SJSA1 (cell line): ENCODE measurements at regions not wholly inside any gene's neighbourhood (a gene's known extent, or its start where the extent isn't known, plus 50 kb on each side); places are given as distances from the start of the nearest gene placed in this dataset.
"Not testable (repeated sequence)": the region's sequence is repeated elsewhere in the genome, so short reads cannot be mapped to it uniquely, and the experiment has no call there.

Experiments used
- DNase-seq, 2 experiments: peaks; one replicate each; pipeline ENCODE4 v3.0.0-alpha.2; 2015 to 2020; ENCODE audit warnings: low spot score in 2 of 2, low read depth in 1 of 2
- H3K27ac ChIP-seq: fragments of 250-450 bp; sonication (Bioruptor Pico); 2 replicates; pipeline ENCODE4 v1.5.1; 2020; ENCODE audit warnings: mild to moderate bottlenecking, moderate library complexity
- H3K27me3 ChIP-seq: fragments of 250-450 bp; sonication (Bioruptor Pico); replicated peaks from 2 replicates; pipeline ENCODE4 v1.5.1; 2020; ENCODE audit warnings: mild to moderate bottlenecking, moderate library complexity
- H3K36me3 ChIP-seq: fragments of 250-450 bp; sonication (Bioruptor Pico); 2 replicates; pipeline ENCODE4 v1.5.1; 2020; ENCODE audit warnings: mild to moderate bottlenecking
- H3K4me1 ChIP-seq: fragments of 250-450 bp; sonication (Bioruptor Pico); replicated peaks from 2 replicates; pipeline ENCODE4 v1.6.1; 2021; ENCODE audit warnings: mild to moderate bottlenecking
- H3K4me3 ChIP-seq: fragments of 250-450 bp; sonication (Bioruptor Pico); 2 replicates; pipeline ENCODE4 v1.5.1; 2020; ENCODE audit warnings: mild to moderate bottlenecking
- H3K9me3 ChIP-seq: fragments of 250-450 bp; sonication (Bioruptor Pico); replicated peaks from 2 replicates; pipeline ENCODE4 v1.5.1; 2020; ENCODE audit warnings: mild to moderate bottlenecking

- Histone ChIP-seq H3K27me3 (no peaks in the 10 kb centered on the region), H3K4me3 (no peak overlapping the region), H3K36me3 (no peaks in the 10 kb centered on the region), H3K4me1 (peaks cover 2% of the 10 kb centered on the region), H3K9me3 (no peaks in the 10 kb centered on the region), H3K27ac (no peak overlapping the region)
- DNase-seq = no peak
These were observed 58.4 kb upstream of the WAPL start for GRCh38 chr10:86579883-86580520.

GRCh38 chr10:86580521-86580891 lies 58.9 kb upstream of the WAPL start:
- Histone ChIP-seq H3K27me3 (no peaks in the 10 kb centered on the region), H3K4me1 (peaks cover 7% of the 10 kb centered on the region), H3K4me3 (no peak overlapping the region), H3K9me3 (no peaks in the 10 kb centered on the region), H3K36me3 (no peaks in the 10 kb centered on the region), H3K27ac (no peak overlapping the region)
- DNase-seq = no peak

GRCh38 chr10:86583983-86584382 lies 62.4 kb upstream of the WAPL start:
- DNase-seq = no peak
- no peaks in the 10 kb centered on the region for H3K9me3 ChIP-seq
- no peaks in the 10 kb centered on the region for H3K36me3 ChIP-seq
- no peak overlapping the region for H3K4me3 ChIP-seq
- H3K4me1 ChIP-seq = peaks cover 8% of the 10 kb centered on the region
- H3K27me3 ChIP-seq = no peaks in the 10 kb centered on the region
- H3K27ac ChIP-seq = no peak overlapping the region

GRCh38 chr10:86585037-86585929 lies 63.7 kb upstream of the WAPL start:
- DNase-seq = peak; percentile 80 to 85
- Histone ChIP-seq H3K4me1 (peaks cover 8% of the 10 kb centered on the region), H3K4me3 (no peak overlapping the region), H3K27ac (no peak overlapping the region), H3K36me3 (no peaks in the 10 kb centered on the region), H3K9me3 (no peaks in the 10 kb centered on the region), H3K27me3 (no peaks in the 10 kb centered on the region)

GRCh38 chr10:86586516-86586915 lies 64.9 kb upstream of the WAPL start:
- Histone ChIP-seq H3K27me3 (no peaks in the 10 kb centered on the region), H3K4me1 (peaks cover 8% of the 10 kb centered on the region), H3K36me3 (no peaks in the 10 kb centered on the region), H3K27ac (no peak overlapping the region), H3K4me3 (no peak overlapping the region), H3K9me3 (no peaks in the 10 kb centered on the region)
- DNase-seq = no peak

- not testable (repeated sequence) for H3K4me3 ChIP-seq, H3K27ac ChIP-seq, H3K9me3 ChIP-seq, H3K36me3 ChIP-seq, H3K27me3 ChIP-seq, DNase-seq
- peaks cover 11% of the 10 kb centered on the region for H3K4me1 ChIP-seq
These were observed 65.6 kb upstream of the OPN4 start for GRCh38 chr10:86588781-86589180.

GRCh38 chr10:86591436-86591835 lies 62.9 kb upstream of the OPN4 start:
- H3K27me3 ChIP-seq = no peaks in the 10 kb centered on the region
- no peaks in the 10 kb centered on the region for H3K36me3 ChIP-seq
- no peaks in the 10 kb centered on the region for H3K9me3 ChIP-seq
- no peak overlapping the region for H3K4me3 ChIP-seq
- H3K27ac ChIP-seq = no peak overlapping the region
- H3K4me1 ChIP-seq = peaks cover 14% of the 10 kb centered on the region
- no peak for DNase-seq

GRCh38 chr10:86592413-86592812 lies 61.9 kb upstream of the OPN4 start:
- Histone ChIP-seq H3K9me3 (no peaks in the 10 kb centered on the region), H3K27me3 (no peaks in the 10 kb centered on the region), H3K4me3 (no peak overlapping the region), H3K36me3 (no peaks in the 10 kb centered on the region), H3K27ac (no peak overlapping the region), H3K4me1 (peaks cover 14% of the 10 kb centered on the region)
- no peak for DNase-seq

- DNase-seq = peak; percentile 70 to 76
- no peaks in the 10 kb centered on the region for H3K36me3 ChIP-seq
- peaks cover 14% of the 10 kb centered on the region for H3K4me1 ChIP-seq
- H3K27ac ChIP-seq = no peak overlapping the region
- H3K27me3 ChIP-seq = no peaks in the 10 kb centered on the region
- H3K9me3 ChIP-seq = no peaks in the 10 kb centered on the region
- H3K4me3 ChIP-seq = no peak overlapping the region
These were observed 59.8 kb upstream of the OPN4 start for GRCh38 chr10:86594535-86594934.

- Histone ChIP-seq H3K27me3 (no peaks in the 10 kb centered on the region), H3K27ac (no peak overlapping the region), H3K4me3 (no peak overlapping the region), H3K9me3 (no peaks in the 10 kb centered on the region), H3K4me1 (peaks cover 14% of the 10 kb centered on the region), H3K36me3 (no peaks in the 10 kb centered on the region)
- DNase-seq = no peak
These were observed 58.9 kb upstream of the OPN4 start for GRCh38 chr10:86595496-86595895.

- Histone ChIP-seq H3K36me3 (no peaks in the 10 kb centered on the region), H3K9me3 (no peaks in the 10 kb centered on the region), H3K4me1 (peaks cover 14% of the 10 kb centered on the region), H3K27ac (no peak overlapping the region), H3K27me3 (no peaks in the 10 kb centered on the region), H3K4me3 (no peak overlapping the region)
- peak in 1 of 2 experiments; percentile 20 for DNase-seq
These were observed 58.1 kb upstream of the OPN4 start for GRCh38 chr10:86596266-86596665.

- no peaks in the 10 kb centered on the region for H3K36me3 ChIP-seq
- no peaks in the 10 kb centered on the region for H3K27me3 ChIP-seq
- no peaks in the 10 kb centered on the region for H3K9me3 ChIP-seq
- no peak overlapping the region for H3K4me3 ChIP-seq
- peaks cover 14% of the 10 kb centered on the region for H3K4me1 ChIP-seq
- no peak overlapping the region for H3K27ac ChIP-seq
- peak in 1 of 2 experiments; percentile 30 for DNase-seq
These were observed 57.0 kb upstream of the OPN4 start for GRCh38 chr10:86597306-86597705.

GRCh38 chr10:86598151-86598550 lies 56.2 kb upstream of the OPN4 start:
- no peak overlapping the region for H3K4me3 ChIP-seq
- H3K4me1 ChIP-seq = peaks cover 14% of the 10 kb centered on the region
- H3K36me3 ChIP-seq = no peaks in the 10 kb centered on the region
- DNase-seq = no peak
- H3K9me3 ChIP-seq = no peaks in the 10 kb centered on the region
- no peak overlapping the region for H3K27ac ChIP-seq
- H3K27me3 ChIP-seq = no peaks in the 10 kb centered on the region

GRCh38 chr10:86599041-86599440 lies 55.3 kb upstream of the OPN4 start:
- Histone ChIP-seq H3K4me3 (no peak overlapping the region), H3K27ac (no peak overlapping the region), H3K4me1 (peaks cover 8% of the 10 kb centered on the region), H3K36me3 (no peaks in the 10 kb centered on the region), H3K9me3 (no peaks in the 10 kb centered on the region), H3K27me3 (no peaks in the 10 kb centered on the region)
- DNase-seq = no peak
